ENCODE measurements at regions not wholly inside any gene's neighbourhood (a gene's known extent, or its start where the extent isn't known, plus 50 kb on each side); places are given as distances from the start of the nearest gene placed in this dataset.

DNA sequence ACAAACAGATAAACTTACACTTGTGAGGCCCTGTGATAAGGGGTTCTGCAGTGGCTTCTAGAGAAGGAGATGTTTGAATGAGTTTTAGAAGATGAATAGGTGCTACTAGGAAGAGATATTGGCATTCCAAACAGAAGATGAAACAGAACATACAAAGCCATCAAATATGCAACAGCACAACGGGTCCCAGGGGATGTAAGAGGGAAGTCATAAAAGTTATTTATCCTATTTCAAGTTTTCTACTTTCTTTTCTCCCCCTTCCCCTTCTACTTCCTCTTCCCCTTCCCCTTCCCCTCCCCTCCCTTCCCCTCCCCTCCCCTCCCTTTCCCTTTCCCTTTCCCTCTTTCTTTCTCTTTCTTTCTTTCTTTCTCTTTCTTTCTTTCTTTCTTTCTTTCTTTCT lies 94.9 kb upstream of the CADM1 start:
- no peak for DNase-seq (ENCODE audit: low read depth)

DNA sequence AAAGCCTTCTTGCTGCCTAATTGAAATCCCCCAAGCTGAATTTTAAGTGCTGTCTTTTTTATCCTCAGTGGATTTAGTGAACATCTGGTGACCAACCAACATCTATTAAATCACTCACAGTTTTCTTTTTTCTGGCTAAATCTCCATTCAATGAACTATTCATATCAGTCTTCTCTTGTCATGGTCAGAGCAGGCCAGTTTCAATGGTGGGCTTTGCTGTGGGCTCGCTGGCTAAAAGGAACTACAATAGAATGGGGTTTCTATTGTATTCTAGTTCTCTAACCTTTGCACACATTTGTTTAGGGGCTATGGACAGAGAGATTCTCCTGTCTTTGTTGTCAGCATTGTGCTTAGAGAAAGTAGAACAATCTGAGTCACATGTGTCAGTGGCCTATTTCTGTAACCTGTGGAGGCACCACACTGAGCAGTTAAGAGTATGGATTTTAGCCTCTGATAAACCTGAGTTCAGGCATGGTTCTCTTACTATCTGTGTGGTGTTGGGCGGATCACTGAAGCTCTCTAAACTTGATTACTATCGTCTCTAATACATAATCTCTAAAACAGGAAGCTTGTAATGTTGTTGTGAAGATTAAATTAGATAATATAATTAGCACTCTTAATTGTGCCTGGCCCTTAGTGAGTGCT lies 94.2 kb upstream of the CADM1 start:
- DNase-seq (ENCODE audit: low read depth) = no peak

DNA sequence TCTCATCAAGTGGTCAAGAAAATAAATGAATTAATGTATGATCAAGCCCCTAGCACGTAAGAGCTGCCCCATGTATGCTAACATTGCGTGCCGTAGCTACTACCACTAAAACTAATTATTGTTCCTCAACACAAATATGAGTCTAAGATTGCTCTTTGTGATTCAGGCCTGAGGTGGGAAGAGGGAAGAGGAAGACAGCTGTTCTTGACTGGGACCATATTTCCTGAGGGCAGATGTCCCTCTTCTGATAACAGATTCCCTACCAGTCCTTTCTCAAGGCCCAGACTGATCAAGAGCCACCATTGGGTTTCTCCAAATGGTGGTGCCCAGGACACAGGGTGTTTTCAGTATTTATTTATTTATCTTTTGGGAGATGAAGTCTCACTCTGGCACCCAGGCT lies 87.2 kb upstream of the CADM1 start:
- DNase-seq (ENCODE audit: low read depth) = no peak

DNA sequence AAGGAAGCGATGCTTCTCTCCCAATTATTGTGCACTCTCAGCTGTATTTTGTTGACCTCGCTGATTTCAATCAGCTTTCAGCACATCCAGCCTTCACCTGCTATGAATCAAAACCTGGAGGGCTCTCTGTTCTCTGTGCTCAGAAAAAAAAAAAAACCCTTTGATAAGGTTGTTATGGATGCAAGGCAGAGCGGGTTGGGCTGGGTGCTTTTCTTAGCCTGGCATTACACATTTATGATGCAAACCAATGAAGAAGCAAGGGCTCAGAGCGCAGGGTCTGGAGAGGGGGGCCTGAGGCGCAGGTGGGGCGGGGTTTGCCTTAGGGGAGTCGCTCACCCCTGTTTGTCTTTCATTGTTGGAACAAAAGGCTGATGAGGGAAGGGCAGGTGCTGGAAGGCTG lies 86.0 kb upstream of the CADM1 start:
- DNase-seq (ENCODE audit: low read depth) = no peak

DNA sequence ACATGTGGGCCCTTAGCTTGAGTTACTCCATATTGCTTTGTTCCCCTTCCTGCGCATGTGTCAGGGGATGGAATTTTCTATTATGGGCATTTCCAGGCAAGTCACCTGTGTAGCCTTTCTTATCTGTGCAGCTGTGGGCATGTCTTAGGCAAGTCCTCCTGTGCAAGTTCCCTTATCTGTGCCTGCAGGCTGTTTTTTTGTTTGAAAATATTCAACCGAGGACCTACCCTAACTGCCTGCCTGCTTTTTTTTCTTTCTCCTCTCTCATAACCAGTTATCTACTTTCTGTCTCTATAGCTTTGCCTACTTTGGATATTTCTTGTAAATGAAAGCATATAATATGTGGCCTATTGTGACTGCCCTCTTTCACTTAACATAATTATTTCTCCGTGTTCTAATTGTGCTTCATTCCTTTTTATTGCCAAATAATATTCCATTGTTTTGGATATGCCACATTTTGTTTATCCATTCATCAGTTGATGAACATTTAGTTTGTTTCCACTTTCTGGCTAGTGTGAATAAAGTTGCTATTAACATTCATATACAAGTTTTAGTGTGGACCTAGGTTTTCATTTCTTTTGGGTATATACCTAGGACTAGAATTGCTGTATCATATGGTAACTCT lies 83.6 kb upstream of the CADM1 start:
- DNase-seq (ENCODE audit: low read depth) = no peak

DNA sequence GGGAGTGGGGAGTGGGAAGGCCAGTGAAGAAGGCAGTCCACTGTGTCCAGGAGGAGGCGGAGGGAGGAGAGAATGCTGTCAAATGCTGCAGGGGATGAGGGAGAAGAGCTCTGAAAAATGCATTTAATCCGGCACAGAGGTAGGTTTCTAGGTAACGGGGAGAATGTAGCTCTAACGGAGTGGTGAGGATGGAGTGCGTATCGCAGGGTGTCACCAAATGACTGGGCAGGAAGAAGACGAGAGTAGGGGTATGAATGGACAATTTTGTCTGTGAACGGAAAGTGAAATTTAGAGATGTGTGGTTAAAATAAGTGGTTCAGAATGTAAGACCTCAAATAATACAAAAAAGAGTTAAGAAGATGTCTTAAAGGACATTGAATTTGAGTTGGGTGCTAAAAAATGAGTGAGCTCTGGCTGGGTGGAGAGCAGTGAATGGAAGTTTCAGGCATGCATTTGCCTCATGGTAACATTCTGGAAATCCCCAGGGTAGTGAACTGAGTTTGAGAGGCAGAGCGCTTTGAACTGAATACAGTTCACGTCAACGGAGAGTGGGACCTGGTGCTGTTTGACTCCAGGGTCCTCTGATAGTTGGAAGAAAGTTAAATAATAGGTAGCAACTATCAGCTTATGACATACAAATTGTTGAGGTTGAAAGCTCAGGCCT lies 81.3 kb upstream of the CADM1 start:
- no peak for DNase-seq (ENCODE audit: low read depth)

DNA sequence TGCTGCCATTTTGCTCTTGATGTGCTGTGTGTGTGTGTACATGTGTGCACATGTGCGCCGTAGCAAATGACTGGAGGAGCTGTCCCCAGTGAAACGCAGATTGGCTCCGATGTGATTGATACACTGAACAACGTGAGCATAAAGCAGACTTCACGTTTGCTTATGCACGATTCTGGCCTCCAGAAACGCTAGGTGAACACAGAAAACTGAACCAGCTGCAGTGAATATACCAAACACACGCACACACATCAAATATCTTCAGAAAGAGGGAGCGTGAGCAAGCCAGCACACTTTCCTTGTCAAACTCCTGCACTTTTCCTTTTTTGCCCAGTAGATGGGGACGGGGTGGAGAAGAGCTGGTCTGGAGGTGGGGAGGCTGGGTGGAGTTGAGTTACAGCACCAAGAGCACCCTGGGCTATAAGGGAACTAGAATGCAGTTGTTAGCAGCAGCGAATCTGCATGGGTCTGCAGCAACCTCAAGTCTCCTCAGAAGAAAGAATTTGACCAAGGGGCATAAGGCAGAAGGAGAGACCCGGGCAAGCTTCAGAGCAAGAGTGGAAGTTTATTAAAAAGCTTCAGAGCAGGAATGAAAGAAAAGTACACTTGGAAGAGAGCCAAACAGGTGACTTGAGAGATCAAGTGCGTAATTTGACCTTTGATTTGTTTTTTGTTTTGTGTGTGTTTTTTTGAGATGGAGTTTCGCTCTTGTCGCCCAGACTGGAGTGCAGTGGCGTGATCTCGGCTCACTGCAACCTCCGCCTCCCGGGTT lies 77.8 kb upstream of the CADM1 start:
- DNase-seq (ENCODE audit: low read depth) = no peak

DNA sequence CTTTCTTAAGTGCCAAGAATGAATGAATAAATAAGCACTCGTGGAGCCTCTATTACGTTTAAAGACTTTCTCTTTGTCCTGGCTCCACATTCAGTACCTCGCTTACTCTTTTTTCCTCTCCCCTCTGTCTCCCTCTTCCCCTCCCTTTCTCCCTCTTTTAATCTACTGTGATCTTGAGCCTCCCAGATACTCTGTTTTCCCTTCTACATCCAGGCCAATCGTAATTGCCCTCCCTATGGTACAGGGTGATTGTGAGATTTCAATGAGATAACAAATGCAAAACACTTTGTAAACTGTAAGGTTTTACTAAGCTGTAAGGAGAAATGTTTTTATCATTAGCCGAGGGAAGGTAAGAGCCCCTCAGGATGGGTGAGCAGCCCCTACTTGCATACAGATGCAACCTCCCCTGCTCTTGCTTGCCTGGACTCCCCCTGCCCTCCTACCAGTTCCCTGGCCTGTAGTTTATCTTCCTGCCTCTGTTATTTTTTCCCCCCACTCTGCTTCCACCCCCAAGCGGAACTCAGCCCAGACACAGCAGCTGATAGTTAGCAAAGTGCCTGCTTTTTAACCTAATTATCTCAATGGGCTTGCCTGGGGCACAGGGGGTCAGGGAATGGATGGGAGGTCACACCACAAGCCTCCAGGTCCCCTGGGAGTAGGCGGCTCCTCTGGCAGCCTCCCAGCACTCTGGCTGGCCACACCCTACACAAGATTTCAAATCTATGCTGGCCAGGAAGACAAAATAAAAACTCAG lies 76.9 kb upstream of the CADM1 start:
- DNase-seq (ENCODE audit: low read depth) = no peak

DNA sequence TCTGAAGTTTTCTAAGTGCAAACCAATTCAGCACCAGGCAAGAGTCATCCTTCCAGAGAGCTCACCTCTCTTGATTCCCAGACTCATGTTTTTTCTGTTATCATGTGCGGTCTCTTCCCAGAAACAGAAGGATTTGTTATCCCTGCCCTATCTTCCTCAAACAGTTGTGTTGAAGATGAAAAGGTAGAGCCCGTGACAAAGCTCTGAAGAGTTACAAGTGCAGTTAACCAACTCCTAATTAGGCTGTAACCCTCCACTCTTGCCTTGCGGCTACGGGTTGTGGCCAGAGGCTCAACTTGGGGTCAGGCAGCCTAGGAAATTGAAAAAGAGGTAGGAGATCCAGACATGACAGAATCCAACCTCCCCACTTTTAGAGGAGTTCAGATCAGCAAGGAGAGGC lies 76.2 kb upstream of the CADM1 start:
- DNase-seq (ENCODE audit: low read depth) = no peak

DNA sequence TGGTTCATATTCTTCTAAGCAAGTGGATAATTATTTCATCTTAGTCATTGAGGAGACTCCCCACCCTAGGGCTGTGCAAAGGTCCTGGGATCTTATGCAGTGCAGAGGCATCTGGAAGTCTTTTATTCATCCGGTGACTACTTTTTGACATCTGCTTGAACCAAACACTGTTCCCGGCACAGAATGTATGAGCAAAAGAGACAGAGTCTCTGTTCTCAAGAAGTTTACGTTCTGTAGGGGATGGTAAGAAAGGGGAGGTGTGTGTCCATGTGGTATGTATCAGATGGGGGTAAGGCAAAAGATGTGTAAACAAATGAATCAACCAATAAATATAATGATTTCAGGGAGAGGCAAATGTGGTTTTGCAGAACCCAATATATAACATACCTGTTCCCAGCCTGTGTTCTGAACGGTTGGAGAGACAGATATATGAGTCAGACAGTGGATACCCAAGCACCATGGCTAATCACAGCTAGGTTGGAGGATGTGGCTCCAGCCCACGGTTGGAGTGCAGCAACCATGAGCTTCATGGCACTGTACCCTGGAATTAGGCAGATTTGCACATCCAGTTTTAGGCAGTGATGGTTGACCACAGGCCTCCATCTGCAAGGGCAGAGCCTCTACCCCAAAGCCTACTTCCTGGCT lies 75.1 kb upstream of the CADM1 start:
- no peak for DNase-seq (ENCODE audit: low read depth)

DNA sequence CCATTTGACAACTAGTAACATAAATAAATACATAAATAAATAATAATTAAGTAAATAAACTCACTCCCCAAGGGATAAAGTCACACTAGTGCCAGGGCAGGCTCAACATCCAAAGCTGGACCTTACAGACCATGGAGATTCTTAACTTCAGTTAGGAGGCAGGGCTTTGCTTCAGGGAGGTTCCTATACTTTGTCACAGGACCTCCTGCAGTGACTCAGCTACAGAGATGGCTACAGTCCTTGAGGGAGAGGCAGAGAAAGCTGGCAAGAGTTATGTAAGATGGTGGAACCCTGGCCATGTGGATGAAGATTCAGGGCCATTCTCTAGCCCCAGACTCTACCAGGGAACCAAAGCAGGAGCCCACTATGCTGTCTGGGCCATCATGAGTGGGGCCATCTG lies 74.1 kb upstream of the CADM1 start:
- no peak for DNase-seq (ENCODE audit: low read depth)

DNA sequence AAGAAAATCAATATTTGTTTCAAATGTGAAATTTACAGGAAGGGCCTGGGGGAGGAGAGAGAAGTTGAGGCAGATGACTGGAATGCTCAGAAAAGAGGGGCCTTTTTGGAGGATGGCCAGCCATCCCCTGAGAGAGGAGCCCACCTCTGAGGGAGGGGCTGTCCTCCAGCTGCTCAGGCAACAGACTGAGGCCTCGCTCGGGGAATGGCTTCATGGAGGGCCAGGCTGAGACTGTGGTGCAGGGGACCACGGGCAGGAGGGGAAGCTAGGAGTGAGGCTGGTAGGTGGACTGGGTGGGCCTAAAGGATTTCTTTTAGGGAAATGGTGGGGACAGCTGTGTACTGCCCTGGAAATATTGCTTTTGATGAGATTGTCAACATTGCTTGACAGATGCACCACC lies 73.5 kb upstream of the CADM1 start:
- no peak for DNase-seq (ENCODE audit: low read depth)

DNA sequence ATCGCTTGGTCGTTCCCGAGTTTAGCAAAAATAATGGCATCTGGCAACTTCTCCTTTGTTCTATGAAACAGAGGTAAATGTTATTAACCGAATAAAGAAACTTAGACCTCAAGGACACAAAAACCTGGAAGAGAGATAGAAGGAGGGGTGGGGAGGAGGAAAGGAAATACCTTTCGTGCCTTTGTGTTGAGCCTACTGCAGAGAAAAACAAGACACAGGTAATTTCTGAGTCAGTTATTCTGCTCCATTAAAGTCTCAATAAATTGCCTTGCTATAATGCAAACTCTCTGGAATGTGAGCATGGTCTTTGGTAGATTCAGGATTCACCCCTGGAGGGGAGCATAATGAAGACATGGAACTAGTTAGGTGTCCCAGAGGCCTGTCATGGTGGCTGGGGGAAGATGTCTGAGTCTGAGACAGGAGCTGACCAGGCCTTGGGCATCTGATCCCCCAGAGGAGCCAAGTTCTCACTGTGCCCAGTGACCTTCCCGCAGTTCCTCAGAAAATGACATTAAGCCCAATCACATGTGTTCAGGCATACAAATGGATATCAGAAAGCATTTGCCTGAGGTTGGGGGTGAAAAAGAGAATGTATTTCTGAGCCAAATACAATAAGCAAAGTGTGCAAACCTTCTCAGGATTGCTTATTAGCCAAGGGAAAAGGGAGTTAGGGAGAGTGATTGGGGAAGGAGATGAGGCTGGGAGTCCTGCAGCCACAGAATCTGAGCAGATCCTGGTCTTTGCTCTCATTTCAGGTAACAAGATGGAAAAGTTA lies 72.6 kb upstream of the CADM1 start:
- no peak for DNase-seq (ENCODE audit: low read depth)

DNA sequence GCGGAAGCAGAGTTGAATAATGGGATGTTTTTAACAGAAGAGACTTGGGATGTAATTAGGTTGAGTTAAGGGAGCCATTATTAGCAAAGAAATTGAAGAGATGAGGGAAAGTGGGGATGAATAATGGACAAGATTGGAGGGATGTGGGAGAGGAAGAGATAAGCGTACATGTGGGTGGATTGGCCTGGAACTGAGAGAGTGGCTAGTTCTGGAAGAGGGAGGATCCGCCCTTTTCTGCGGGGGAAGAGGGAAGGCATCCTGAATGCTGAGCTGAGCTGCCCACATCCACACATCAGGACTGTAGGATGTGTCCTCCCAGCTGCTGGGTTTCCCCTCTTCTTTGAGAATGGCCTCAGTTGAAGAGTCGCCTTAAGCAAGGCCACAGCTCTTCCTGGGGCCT lies 68.3 kb upstream of the CADM1 start:
- no peak for DNase-seq (ENCODE audit: low read depth)

DNA sequence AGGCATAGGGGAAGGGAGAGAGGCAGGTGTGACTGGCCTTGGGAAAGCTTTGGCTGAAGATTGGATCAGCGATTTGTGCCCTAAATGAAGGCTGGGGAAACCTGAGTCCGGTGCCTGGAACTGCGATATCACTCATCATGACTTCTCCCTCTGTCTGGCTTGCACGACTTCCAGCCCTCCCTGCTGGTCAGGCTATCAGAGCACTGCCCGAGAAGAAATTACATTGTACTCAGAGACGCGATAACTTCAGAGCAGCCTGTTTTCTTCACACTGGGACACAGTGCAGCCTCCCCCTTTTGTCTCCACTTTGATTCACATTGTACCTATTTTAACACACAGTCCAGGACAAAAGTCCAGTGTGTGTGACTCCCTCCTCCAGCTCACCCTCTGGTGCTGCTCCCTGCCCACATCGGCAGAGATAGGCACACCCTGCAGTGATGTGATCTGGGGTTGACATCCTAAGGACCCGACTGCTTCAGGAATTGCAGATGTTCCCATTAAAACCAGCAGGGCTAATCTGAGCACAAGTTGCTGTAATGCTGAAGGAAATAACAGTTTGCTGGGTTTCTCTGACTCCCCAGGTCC lies 62.1 kb upstream of the CADM1 start:
- DNase-seq (ENCODE audit: low read depth) = no peak

DNA sequence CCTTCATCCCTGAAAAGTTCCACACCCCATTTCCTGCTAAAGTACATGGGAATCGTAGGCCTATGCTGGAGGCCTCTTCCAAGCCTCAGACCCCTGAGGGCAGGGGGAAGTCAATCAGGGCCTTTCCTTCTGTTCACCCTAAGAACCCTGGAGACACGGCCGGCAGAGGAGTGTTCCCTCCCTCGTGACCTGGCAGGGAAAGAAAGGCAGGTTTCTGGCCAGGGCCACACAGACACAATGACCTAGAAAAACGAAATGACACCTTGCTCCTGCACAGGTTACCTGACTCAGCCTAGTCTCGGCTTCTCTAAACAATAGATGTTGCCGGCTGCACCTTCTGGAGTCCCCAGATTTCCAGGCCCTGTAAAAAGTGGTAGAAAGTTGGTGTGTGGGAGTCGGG lies 60.6 kb upstream of the CADM1 start:
- no peak for DNase-seq (ENCODE audit: low read depth)

DNA sequence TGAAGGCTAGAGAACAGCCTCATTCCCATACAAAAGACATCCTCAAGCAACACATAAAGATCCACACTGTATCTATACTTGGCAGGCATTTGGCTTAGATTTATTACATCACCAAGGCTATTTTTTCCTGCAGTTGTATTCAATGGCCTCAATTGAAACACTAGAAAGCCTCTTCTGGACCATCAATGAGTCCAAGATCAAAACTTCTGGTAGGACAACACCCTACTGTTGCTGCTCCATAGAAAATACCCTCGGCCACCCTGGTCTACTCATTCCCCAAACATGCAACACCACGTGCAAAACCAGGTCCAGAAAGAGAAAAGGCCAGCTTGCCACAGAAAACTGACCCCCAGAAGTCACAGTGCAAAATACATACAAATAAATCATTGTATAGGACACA lies 56.9 kb upstream of the CADM1 start:
- DNase-seq (ENCODE audit: low read depth) = no peak

DNA sequence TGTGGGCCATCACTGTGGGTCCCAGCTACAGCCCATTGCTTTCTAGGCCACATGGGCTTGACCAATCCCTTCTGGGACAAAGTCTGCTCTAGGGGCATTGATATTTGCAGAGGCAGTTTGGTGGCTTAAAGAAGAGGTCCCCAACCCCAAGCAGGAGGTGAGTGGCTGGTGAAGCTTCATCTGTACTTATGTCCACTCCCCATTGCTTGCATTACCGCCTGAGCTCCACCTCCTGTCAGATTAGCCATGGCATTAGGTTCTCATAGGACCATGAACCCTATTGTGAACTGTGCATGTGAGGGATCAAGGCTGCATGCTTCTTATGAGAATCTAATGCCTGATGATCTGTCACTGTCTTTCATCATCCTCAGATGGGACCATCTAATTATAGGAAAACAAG lies 54.4 kb upstream of the CADM1 start:
- no peak for DNase-seq (ENCODE audit: low read depth)

DNA sequence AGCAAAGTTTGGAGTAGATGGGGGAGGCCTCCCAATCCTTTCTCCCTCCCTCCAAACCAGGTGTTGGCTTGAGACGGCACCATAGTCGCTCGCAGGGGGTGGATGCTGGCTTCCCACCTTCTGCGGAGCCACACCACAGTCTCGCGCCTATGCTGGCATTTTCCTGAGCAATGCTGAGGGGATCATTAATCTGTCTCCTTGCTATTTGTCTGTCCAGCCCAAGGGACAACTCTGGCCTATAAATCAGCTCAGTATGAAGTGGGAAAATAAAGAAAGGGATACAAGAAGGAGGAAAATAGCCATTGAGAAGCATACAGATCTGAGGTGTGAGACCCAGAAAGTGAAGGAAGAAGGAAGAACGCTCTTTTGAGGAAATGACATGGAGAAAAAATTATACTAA lies 53.5 kb upstream of the CADM1 start:
- DNase-seq (ENCODE audit: low read depth) = no peak

DNA sequence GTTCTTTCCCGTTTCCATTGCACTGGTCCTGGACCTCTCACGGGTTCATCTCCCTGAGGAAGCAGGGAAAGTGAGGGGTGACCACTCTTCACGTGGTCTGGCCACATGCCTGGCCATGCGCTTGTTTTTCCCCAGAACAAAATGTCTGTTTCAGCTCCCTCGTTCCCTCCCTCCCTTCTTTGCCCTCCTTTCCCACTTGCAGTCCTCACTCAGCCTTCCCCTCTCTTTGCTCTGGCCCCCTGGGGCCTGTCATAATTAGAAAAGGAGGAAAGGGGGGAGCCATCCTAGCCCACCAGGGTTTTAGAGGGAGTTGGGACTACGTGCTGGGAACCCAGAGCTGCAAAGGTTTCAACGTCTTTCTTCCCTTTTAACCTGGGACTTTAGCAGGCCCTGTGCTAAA lies 52.8 kb upstream of the CADM1 start:
- no peak for DNase-seq (ENCODE audit: low read depth)
